ENCODE measurements at regions not wholly inside any gene's neighbourhood (a gene's known extent, or its start where the extent isn't known, plus 50 kb on each side); places are given as distances from the start of the nearest gene placed in this dataset.

- H4K20me1 ChIP-seq (ENCODE audit: insufficient read depth), result no peaks in the 10 kb centered on the region
- ChIA-PET POLR2A (no interaction called here), CTCF (no interaction called here)
- H3K4me2 ChIP-seq, result no peak overlapping the region
- H3K9me3 ChIP-seq, result no peaks in the 10 kb centered on the region
- no peaks in the 10 kb centered on the region for H3F3A ChIP-seq (replicated peaks; ENCODE audit: insufficient read depth)
- 81% methylated on average over 12 of the region's 12 CpGs for WGBS (ENCODE audit: low lambda C conversion rate)
- H3K9ac ChIP-seq, result no peak overlapping the region
- H3K27me3 ChIP-seq (ENCODE audit: insufficient read depth), result no peaks in the 10 kb centered on the region
- TF ChIP-seq FOXJ3 (CRISPR knock-in tag; IDR thresholded peaks at IDR 0.05) (no peak), SMC3 (IDR thresholded peaks at IDR 0.05; ENCODE audit: low read depth, low read length) (no peak), MAX (IDR thresholded peaks at IDR 0.05; ENCODE audit: low read depth) (no peak), POLR2AphosphoS5 (IDR thresholded peaks at IDR 0.05; ENCODE audit: low read depth, low read length) (no peak), NFIC (IDR thresholded peaks at IDR 0.05; ENCODE audit: borderline replicate concordance) (no peak), TAF1 (IDR thresholded peaks at IDR 0.05; ENCODE audit: borderline replicate concordance, low read depth, low read length) (no peak), FOSL2 (IDR thresholded peaks at IDR 0.05; ENCODE audit: borderline replicate concordance, low read depth) (no peak), NRF1 (IDR thresholded peaks at IDR 0.05; ENCODE audit: low read depth, low read length) (no peak), CHD2 (IDR thresholded peaks at IDR 0.05; ENCODE audit: low read length, partially characterized antibody) (no peak), RXRA (IDR thresholded peaks at IDR 0.05; ENCODE audit: borderline replicate concordance, low read depth) (no peak), FOXM1 (IDR thresholded peaks at IDR 0.05; ENCODE audit: low read depth) (no peak), IRF3 (IDR thresholded peaks at IDR 0.05; ENCODE audit: low read depth, low read length) (no peak), RCOR1 (IDR thresholded peaks at IDR 0.05; ENCODE audit: low read length) (no peak)
- H3K27ac ChIP-seq (ENCODE audit: low read depth in 2 of 2, low read length in 1 of 2), result no peak overlapping the region; a peak in 1 of 4 replicates
- no peaks in the 10 kb centered on the region for H3K36me3 ChIP-seq (replicated peaks in 1 of 2; ENCODE audit: control insufficient read depth in 1 of 2, insufficient read depth in 2 of 2, low read length in 1 of 2)
- no peak for DNase-seq
- H3K4me1 ChIP-seq (ENCODE audit: control insufficient read depth in 1 of 2, insufficient read depth in 2 of 2, low read depth in 1 of 2, low read length in 1 of 2), result peaks cover 0 to 55% of the 10 kb centered on the region in 2 experiments; a peak in 2 of 4 replicates
- no peaks in the 10 kb centered on the region for H3K9me2 ChIP-seq
- H3K79me2 ChIP-seq (ENCODE audit: insufficient read depth), result no peaks in the 10 kb centered on the region
- H2AFZ ChIP-seq (ENCODE audit: low read depth), result no peak overlapping the region
- no peak overlapping the region for H3K4me3 ChIP-seq (ENCODE audit: low read depth in 2 of 2, low read length in 1 of 2)
Measured at GRCh38 chr10:79013406-79013987, 55.3 kb upstream of the ZMIZ1 start.

- Histone ChIP-seq H3K4me3 (ENCODE audit: low read depth in 2 of 2, low read length in 1 of 2) (no peak overlapping the region), H3K9ac (no peak overlapping the region), H2AFZ (ENCODE audit: low read depth) (no peak overlapping the region), H3F3A (replicated peaks; ENCODE audit: insufficient read depth) (no peaks in the 10 kb centered on the region), H3K79me2 (ENCODE audit: insufficient read depth) (no peaks in the 10 kb centered on the region), H4K20me1 (ENCODE audit: insufficient read depth) (no peaks in the 10 kb centered on the region), H3K4me2 (no peak overlapping the region), H3K27me3 (ENCODE audit: insufficient read depth) (no peaks in the 10 kb centered on the region), H3K36me3 (replicated peaks in 1 of 2; ENCODE audit: control insufficient read depth in 1 of 2, insufficient read depth in 2 of 2, low read length in 1 of 2) (no peaks in the 10 kb centered on the region), H3K9me2 (no peaks in the 10 kb centered on the region), H3K9me3 (no peaks in the 10 kb centered on the region), H3K4me1 (ENCODE audit: control insufficient read depth in 1 of 2, insufficient read depth in 2 of 2, low read depth in 1 of 2, low read length in 1 of 2) (peaks cover 0 to 55% of the 10 kb centered on the region in 2 experiments; a peak in 2 of 4 replicates), H3K27ac (ENCODE audit: low read depth in 2 of 2, low read length in 1 of 2) (no peak overlapping the region; a peak in 1 of 4 replicates)
- WGBS (ENCODE audit: low lambda C conversion rate), result 88% methylated on average over 1 of the region's 1 CpG
- TF ChIP-seq USF2 (IDR thresholded peaks at IDR 0.05; ENCODE audit: borderline replicate concordance, low read depth, low read length) (no peak), FOSL2 (IDR thresholded peaks at IDR 0.05; ENCODE audit: borderline replicate concordance, low read depth) (no peak), MAX (IDR thresholded peaks at IDR 0.05; ENCODE audit: low read depth) (no peak), GABPA (IDR thresholded peaks at IDR 0.05; ENCODE audit: low read depth) (no peak), RFX5 (IDR thresholded peaks at IDR 0.05; ENCODE audit: low read length) (no peak), POLR2AphosphoS5 (IDR thresholded peaks at IDR 0.05; ENCODE audit: low read depth, low read length) (no peak), NRF1 (IDR thresholded peaks at IDR 0.05; ENCODE audit: low read depth, low read length) (no peak)
- CTCF ChIA-PET, result interaction anchor here (1.3 to 1.4 kb wide), 2 partner anchors 9 to 10 kb away, joined by 3 to 5 read pairs; no protein-coding TSS in a partner anchor
- POLR2A ChIA-PET, result interaction anchor here (1.5 kb wide), 1 partner anchor 41 kb away, joined by 4 read pairs; no protein-coding TSS in a partner anchor
- DNase-seq, result no peak
Measured at GRCh38 chr10:79014796-79015195, 54.0 kb upstream of the ZMIZ1 start.
